D721Med (cell line): ENCODE measurements at regions not wholly inside any gene's neighbourhood (a gene's known extent, or its start where the extent isn't known, plus 50 kb on each side); places are given as distances from the start of the nearest gene placed in this dataset.

Experiments
- DNase-seq: peaks from one replicate; pipeline ENCODE4 v3.0.0; 2011; ENCODE audit warnings: low spot score; ENCODE audit not compliant: insufficient read length
- FAIRE-seq: peaks from 2 replicates; lab custom pipeline; 2011; peaks lifted over from hg19 to GRCh38; lab: Jason Lieb, UNC
- TF ChIP-seq, protein P1 (sequence below): IDR thresholded peaks from 2 replicates; pipeline ENCODE4 v1.5.1; 2012; ENCODE audit warnings: mild to moderate bottlenecking, control low read depth; ENCODE audit not compliant: insufficient read depth; ENCODE audit errors: missing control alignments

DNA sequence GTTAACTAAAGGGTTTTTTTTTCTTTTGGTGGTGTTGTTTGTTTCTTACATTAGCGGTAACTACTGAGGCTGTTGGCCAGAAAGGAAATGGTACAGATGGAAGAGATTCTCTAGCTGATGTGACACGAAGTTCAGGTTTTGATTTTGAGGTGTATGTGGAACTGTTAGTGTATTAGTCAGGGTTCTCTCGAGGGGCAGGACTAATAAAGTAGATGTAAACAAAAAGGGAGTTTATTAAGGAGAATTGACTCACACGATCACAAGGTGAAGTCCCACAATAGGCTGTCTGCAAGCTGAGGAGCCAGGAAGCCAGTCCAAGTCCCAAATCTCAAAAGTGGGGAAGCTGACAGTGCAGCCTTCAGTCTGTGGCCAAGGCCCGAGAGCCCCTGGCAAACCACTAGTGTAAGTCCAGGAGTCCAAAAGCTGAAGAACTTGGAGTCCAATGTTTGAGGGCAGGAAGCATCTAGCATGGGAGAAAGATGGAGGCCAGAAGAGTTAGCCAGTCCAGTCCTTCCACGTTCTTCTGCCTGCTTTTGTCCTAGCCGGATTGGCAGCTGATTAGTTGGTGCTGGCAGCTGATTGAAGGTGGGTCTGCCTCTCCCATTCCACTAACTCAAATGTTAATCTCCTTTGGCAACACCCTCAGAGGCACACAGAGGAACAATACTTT is 577.6 kb downstream of the EFNB2 start:
- DNase-seq (no peak), FAIRE-seq (no peak)
- TF ChIP-seq, protein P1, sequence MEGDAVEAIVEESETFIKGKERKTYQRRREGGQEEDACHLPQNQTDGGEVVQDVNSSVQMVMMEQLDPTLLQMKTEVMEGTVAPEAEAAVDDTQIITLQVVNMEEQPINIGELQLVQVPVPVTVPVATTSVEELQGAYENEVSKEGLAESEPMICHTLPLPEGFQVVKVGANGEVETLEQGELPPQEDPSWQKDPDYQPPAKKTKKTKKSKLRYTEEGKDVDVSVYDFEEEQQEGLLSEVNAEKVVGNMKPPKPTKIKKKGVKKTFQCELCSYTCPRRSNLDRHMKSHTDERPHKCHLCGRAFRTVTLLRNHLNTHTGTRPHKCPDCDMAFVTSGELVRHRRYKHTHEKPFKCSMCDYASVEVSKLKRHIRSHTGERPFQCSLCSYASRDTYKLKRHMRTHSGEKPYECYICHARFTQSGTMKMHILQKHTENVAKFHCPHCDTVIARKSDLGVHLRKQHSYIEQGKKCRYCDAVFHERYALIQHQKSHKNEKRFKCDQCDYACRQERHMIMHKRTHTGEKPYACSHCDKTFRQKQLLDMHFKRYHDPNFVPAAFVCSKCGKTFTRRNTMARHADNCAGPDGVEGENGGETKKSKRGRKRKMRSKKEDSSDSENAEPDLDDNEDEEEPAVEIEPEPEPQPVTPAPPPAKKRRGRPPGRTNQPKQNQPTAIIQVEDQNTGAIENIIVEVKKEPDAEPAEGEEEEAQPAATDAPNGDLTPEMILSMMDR: no peak

DNA sequence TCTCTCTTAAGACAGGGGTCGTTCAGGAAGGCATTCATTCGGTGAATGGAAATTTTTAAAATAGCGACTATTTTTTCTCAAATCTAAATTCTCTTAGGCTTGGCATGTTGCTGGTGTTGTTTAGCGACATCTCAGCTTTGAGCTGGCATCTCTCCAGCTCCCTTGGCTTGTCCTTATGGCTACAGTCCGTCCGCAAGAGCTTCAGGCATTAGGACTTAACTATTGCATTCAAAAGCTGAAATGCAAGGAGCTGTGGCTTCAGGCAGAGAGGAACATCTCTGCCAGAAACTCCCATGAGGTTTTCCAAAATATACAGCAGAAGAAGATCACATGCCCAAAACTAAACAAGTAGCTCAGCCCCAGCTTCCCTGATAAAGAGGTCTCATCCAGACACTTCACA is 578.5 kb downstream of the EFNB2 start:
- no peak for DNase-seq
- no peak for FAIRE-seq
- TF ChIP-seq, protein P1: no peak

DNA sequence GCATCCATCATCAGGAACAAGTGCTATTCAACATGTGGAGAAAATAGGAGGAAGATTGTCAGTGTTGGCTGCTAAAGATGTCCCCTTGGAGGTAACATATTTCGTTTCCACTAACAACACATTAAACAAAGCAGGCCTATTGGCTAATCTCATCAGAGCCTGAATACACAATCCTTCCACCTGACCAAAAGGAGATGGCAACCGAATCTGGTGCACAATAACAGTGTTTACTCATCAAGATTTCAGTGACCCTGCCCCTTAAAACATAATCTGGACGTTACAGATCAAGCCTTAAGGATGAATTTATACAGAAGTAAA is 582.5 kb downstream of the EFNB2 start:
- FAIRE-seq (no peak), DNase-seq (no peak)
- TF ChIP-seq, protein P1: no peak

DNA sequence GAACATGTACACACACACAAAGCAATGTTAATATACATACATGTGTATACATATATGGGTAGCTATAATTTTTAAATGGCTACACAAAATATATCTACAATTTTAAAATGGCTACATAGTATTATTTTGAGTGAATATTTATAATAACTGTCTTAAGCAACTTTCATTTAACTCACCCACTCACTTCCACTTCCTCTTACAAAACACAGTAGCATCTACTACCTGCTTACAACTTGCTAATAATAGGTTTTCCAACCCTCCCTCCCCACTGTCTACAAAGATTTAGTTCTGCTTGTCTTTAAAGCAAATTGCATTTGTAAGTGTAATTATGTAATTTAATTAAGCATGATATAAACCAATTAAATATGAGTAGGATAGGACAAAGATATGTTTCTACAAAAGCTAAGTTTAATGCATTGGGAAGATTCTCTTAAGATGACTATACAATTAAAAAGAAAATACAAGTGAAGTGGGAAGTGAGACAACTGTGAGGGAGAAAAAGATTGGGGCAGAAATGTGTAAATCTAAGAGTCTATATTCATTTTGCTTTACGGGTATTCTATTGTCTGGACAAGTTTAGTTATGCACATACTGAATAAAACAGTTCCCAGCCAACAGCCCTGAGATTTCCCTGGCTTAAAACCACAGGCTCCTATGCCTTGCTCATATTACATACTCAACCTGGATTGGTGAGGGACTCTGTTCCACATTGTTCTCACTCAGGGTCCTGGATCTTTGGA is 583.1 kb downstream of the EFNB2 start:
- FAIRE-seq (no peak), DNase-seq (no peak)
- TF ChIP-seq, protein P1: no peak

DNA sequence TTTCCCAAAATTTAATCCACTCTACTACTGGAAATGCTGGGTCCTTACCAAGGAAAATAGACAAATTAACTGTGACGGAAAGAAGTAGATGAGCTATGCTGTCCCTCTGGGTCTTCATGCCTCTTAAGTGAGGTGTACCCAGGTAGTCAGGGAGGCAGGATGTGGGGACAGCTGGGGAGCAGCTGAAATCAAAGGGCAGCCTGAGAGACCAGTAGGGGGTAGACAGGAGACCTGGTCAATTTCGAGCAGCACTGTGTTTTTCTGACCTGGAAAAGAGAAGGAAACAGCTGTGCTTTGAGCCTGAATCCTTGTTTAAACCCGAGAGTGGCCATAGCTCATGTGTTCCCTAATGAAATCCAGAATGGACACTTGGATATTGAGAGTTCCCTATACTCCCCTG is 587.3 kb downstream of the EFNB2 start:
- no peak for FAIRE-seq
- TF ChIP-seq, protein P1: no peak
- DNase-seq: no peak

DNA sequence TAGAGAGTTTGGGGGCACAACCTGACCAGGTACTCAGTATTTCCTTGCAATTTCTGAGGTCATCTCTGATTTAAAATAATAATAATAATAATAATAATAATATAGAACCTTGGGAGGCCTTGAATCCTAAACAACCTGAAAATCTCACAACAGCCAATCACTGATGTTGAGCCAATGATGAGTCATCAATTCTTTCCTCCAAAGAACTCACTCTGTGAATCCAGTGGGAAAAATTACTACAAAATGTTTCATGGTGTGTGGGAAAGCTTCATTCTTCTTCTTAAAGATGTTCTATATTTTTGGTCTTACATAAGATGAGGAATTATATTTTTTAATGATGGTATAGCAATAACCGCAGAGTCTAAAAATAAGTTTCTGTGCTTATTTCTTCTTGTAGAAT is 594.6 kb downstream of the EFNB2 start:
- TF ChIP-seq, protein P1: no peak
- DNase-seq: no peak
- no peak for FAIRE-seq

DNA sequence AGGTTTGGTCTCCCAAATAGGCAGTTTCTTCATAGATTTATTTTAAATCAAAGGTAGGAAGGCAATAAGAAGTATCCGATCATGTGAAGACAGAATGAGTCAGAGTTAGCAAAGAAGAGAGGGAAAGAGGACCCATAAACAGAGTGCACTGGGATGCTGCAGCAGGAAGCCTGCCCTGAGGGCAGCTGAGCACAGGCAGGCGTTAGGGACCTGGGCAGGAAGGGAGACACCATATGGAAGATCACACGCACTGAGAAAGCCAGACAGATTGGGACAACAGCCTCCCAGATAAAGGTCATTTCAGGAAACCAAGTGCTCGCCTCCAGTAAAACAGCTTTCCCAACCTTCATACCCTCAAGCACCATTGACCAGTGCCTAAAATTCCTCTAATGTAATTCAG is 598.0 kb downstream of the EFNB2 start:
- TF ChIP-seq, protein P1: no peak
- no peak for FAIRE-seq
- DNase-seq: no peak
